Hepatocyte (in vitro differentiated cells): ENCODE measurements at regions not wholly inside any gene's neighbourhood (a gene's known extent, or its start where the extent isn't known, plus 50 kb on each side); places are given as distances from the start of the nearest gene placed in this dataset.
"Not testable (repeated sequence)": the region's sequence is repeated elsewhere in the genome, so short reads cannot be mapped to it uniquely, and the experiment has no call there.

Experiments
- DNase-seq: peaks from one replicate; pipeline ENCODE4 v3.0.0-alpha.2; 2016; ENCODE audit warnings: low spot score
- H2AFZ ChIP-seq: fragments of 200-600 bp; sonication (generic); 2 replicates; pipeline ENCODE4 v1.6.0; 2016; ENCODE audit warnings: antibody characterized with exemption, mild to moderate bottlenecking
- H3K27ac ChIP-seq: fragments of 200-600 bp; sonication (generic); 2 replicates; pipeline ENCODE4 v1.5.1; 2016; ENCODE audit warnings: mild to moderate bottlenecking
- H3K27me3 ChIP-seq: fragments of 200-600 bp; sonication (generic); 2 replicates; pipeline ENCODE4 v1.6.1; 2016
- H3K36me3 ChIP-seq: fragments of 200-600 bp; sonication (generic); replicated peaks from 2 replicates; pipeline ENCODE4 v1.5.1; 2016; ENCODE audit warnings: low read depth; ENCODE audit not compliant: insufficient read depth
- H3K4me1 ChIP-seq: fragments of 200-600 bp; sonication (generic); 2 replicates; pipeline ENCODE4 v1.5.1; 2016; ENCODE audit warnings: mild to moderate bottlenecking, moderate library complexity; ENCODE audit not compliant: insufficient read depth
- H3K4me2 ChIP-seq: fragments of 200-600 bp; sonication (generic); 2 replicates; pipeline ENCODE4 v1.6.0; 2016
- H3K4me3 ChIP-seq: fragments of 200-600 bp; sonication (generic); 2 replicates; pipeline ENCODE4 v1.5.1; 2016; ENCODE audit warnings: mild to moderate bottlenecking
- H3K79me2 ChIP-seq: fragments of 200-600 bp; sonication (generic); 2 replicates; pipeline ENCODE4 v1.6.0; 2017; ENCODE audit warnings: mild to moderate bottlenecking
- H3K9me2 ChIP-seq: fragments of 200-600 bp; sonication (generic); replicated peaks from 2 replicates; pipeline ENCODE4 v1.6.0; 2017; ENCODE audit warnings: mild to moderate bottlenecking; ENCODE audit not compliant: insufficient read depth
- H3K9me3 ChIP-seq: fragments of 200-600 bp; sonication (generic); 2 replicates; pipeline ENCODE4 v1.5.1; 2016; ENCODE audit warnings: low read depth, mild to moderate bottlenecking
- H4K20me1 ChIP-seq: fragments of 200-600 bp; sonication (generic); 2 replicates; pipeline ENCODE4 v1.6.0; 2016; ENCODE audit warnings: mild to moderate bottlenecking; ENCODE audit not compliant: insufficient read depth, poor library complexity, severe bottlenecking
- CTCF ChIP-seq: fragments of 200-600 bp; sonication (generic); IDR thresholded peaks from 2 replicates; pipeline ENCODE4 v1.5.1; 2016; ENCODE audit warnings: antibody characterized with exemption, mild to moderate bottlenecking; ENCODE audit not compliant: poor library complexity
- EZH2 ChIP-seq: fragments of 200-600 bp; sonication (generic); IDR thresholded peaks from 2 replicates; pipeline ENCODE4 v1.6.1; 2016; ENCODE audit warnings: antibody characterized with exemption, mild to moderate bottlenecking, borderline replicate concordance
- EZH2phosphoT487 ChIP-seq: fragments of 200-600 bp; sonication (generic); IDR thresholded peaks from one replicate; pipeline ENCODE4 v1.6.1; 2018; ENCODE audit warnings: antibody characterized with exemption, mild to moderate bottlenecking, low read depth, moderate library complexity; ENCODE audit not compliant: unreplicated experiment, severe bottlenecking
- WGBS: methylation state at CpG from one replicate; pipeline ENCODE4 v1.1.6; 2016; ENCODE audit warnings: low lambda C conversion rate; ENCODE audit errors: missing lambda C conversion rate; 5-methylcytosine and 5-hydroxymethylcytosine counted together

DNA sequence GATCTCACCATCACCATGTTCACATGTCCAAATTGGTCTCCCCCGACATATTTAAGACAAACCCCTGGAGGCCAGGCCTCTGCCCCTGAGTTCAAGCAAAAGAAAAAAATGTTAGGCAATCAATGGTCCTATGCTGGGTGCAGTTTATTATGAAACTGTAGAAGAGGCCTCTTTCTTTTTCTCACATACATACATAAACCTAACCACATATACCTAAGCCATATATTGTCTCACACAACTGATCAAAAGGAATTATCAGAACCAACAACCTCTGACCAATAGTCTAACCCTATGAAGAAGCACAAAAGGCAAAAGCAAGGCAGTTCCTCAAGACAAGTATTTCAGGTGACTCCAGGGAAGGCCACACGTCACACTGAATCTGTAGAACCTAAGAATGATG is 49.9 kb downstream of the ILRUN start:
- no peaks in the 10 kb centered on the region for H3K27me3 ChIP-seq
- WGBS, result 94% methylated on average over 2 of the region's 2 CpGs
- no peak for DNase-seq
- TF ChIP-seq CTCF (no peak), EZH2phosphoT487 (no peak), EZH2 (no peak)
- no peaks in the 10 kb centered on the region for H3K9me2 ChIP-seq
- no peaks in the 10 kb centered on the region for H3K4me1 ChIP-seq
- peaks cover 65% of the 10 kb centered on the region for H3K79me2 ChIP-seq
- no peaks in the 10 kb centered on the region for H3K9me3 ChIP-seq
- H3K4me2 ChIP-seq, result no peak overlapping the region
- no peak overlapping the region for H3K27ac ChIP-seq
- H3K36me3 ChIP-seq, result no peaks in the 10 kb centered on the region
- no peak overlapping the region for H3K4me3 ChIP-seq
- no peaks in the 10 kb centered on the region for H4K20me1 ChIP-seq
- H2AFZ ChIP-seq, result no peak overlapping the region

GRCh38 chr6:34645627-34646026 is 50.9 kb downstream of the ILRUN start:
- H3K36me3 ChIP-seq, result no peaks in the 10 kb centered on the region
- TF ChIP-seq EZH2phosphoT487, result no peak
- TF ChIP-seq EZH2, result no peak
- TF ChIP-seq CTCF, result no peak
- H3K4me2 ChIP-seq, result no peak overlapping the region
- no peaks in the 10 kb centered on the region for H3K9me3 ChIP-seq
- no peaks in the 10 kb centered on the region for H4K20me1 ChIP-seq
- no peak overlapping the region for H2AFZ ChIP-seq
- H3K79me2 ChIP-seq, result peaks cover 64% of the 10 kb centered on the region
- H3K27ac ChIP-seq, result no peak overlapping the region
- H3K9me2 ChIP-seq, result no peaks in the 10 kb centered on the region
- no peaks in the 10 kb centered on the region for H3K27me3 ChIP-seq
- DNase-seq, result no peak
- H3K4me3 ChIP-seq, result no peak overlapping the region
- no peaks in the 10 kb centered on the region for H3K4me1 ChIP-seq
- WGBS, result 98% methylated on average over 5 of the region's 5 CpGs

- Histone ChIP-seq H3K9me3 (no peaks in the 10 kb centered on the region), H3K79me2 (peaks cover 61% of the 10 kb centered on the region), H3K9me2 (no peaks in the 10 kb centered on the region), H3K4me2 (no peak overlapping the region), H3K27me3 (no peaks in the 10 kb centered on the region), H3K36me3 (no peaks in the 10 kb centered on the region), H2AFZ (no peak overlapping the region), H3K4me1 (peaks cover 4% of the 10 kb centered on the region), H3K4me3 (no peak overlapping the region), H4K20me1 (no peaks in the 10 kb centered on the region), H3K27ac (no peak overlapping the region)
- DNase-seq, result no peak
- TF ChIP-seq EZH2phosphoT487, result no peak
- no peak for TF ChIP-seq EZH2
- no peak for TF ChIP-seq CTCF
- WGBS, result 91% methylated on average over 1 of the region's 1 CpG
Observed at GRCh38 chr6:34644716-34645115, 51.9 kb downstream of the ILRUN start.

DNA sequence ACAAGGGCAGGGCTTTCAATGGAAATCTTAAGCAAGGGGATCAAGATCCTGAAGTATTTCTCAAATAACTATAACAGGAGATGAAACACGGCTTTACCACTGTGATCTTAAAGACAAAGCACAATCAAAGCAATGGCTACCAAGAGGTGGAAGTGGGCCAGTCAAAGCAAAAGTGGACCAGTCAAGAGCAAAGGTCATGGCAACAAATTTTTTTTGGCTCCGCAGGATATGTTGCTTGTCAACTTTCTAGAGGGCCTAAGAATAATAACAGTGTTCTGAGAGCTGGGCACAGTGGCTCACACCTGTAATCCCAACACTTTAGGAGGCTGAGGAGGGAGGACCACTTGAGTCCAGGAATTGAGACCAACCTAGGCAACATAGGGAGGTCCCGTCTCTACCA is 54.1 kb downstream of the ILRUN start:
- Histone ChIP-seq H2AFZ (no peak overlapping the region), H3K4me1 (peaks cover 11% of the 10 kb centered on the region), H3K9me2 (no peaks in the 10 kb centered on the region), H3K4me2 (no peak overlapping the region), H3K27me3 (no peaks in the 10 kb centered on the region), H3K4me3 (no peak overlapping the region), H3K9me3 (no peaks in the 10 kb centered on the region), H3K36me3 (no peaks in the 10 kb centered on the region), H3K79me2 (peaks cover 49% of the 10 kb centered on the region), H4K20me1 (no peaks in the 10 kb centered on the region), H3K27ac (no peak overlapping the region)
- 99% methylated on average over 3 of the region's 3 CpGs for WGBS
- DNase-seq, result no peak
- no peak for TF ChIP-seq EZH2phosphoT487
- TF ChIP-seq EZH2, result no peak
- no peak for TF ChIP-seq CTCF

GRCh38 chr6:34640074-34640849 is 56.3 kb downstream of the ILRUN start:
- WGBS, result 95% methylated on average over 16 of the region's 16 CpGs
- peak overlapping the region; percentile 55 for H3K27ac ChIP-seq
- H3K36me3 ChIP-seq, H4K20me1 ChIP-seq, H2AFZ ChIP-seq, DNase-seq, H3K27me3 ChIP-seq, H3K9me2 ChIP-seq, H3K4me3 ChIP-seq, H3K9me3 ChIP-seq: not testable (repeated sequence)
- H3K79me2 ChIP-seq, result peaks cover 57% of the 10 kb centered on the region
- peaks cover 11% of the 10 kb centered on the region for H3K4me1 ChIP-seq
- H3K4me2 ChIP-seq, result peak overlapping the region; percentile 5
